Keratinocyte (primary cell): ENCODE measurements at regions not wholly inside any gene's neighbourhood (a gene's known extent, or its start where the extent isn't known, plus 50 kb on each side); places are given as distances from the start of the nearest gene placed in this dataset.

ENCODE experiments used
- DNase-seq: peaks from one replicate; pipeline ENCODE4 v3.0.0-alpha.2; 2011; ENCODE audit warnings: low read depth, missing footprints, low spot score
- FAIRE-seq: peaks from 2 replicates; lab custom pipeline; 2011; peaks lifted over from hg19 to GRCh38; lab: Jason Lieb, UNC
- H2AFZ ChIP-seq: 2 replicates; pipeline ENCODE4 v1.6.0; 2012; ENCODE audit warnings: low read length, control low read depth, inconsistent platforms; ENCODE audit not compliant: control insufficient read depth
- H3K27ac ChIP-seq: 2 replicates; pipeline ENCODE4 v1.5.1; 2011; ENCODE audit warnings: low read length; ENCODE audit not compliant: control insufficient read depth, insufficient read depth
- H3K27me3 ChIP-seq: 3 replicates; pipeline ENCODE4 v1.6.0; 2011; ENCODE audit warnings: low read length; ENCODE audit not compliant: control insufficient read depth, insufficient read depth; ENCODE audit errors: extremely low read depth
- H3K36me3 ChIP-seq, 2 experiments: 2 replicates in 1 of 2; 3 replicates in 1 of 2; pipeline ENCODE4 v1.5.1; 2011; ENCODE audit warnings: low read length in 2 of 2, mild to moderate bottlenecking in 1 of 2; ENCODE audit not compliant: control insufficient read depth in 2 of 2, insufficient read depth in 2 of 2; ENCODE audit errors: extremely low read depth in 1 of 2
- H3K4me1 ChIP-seq: 3 replicates; pipeline ENCODE4 v1.5.1; 2011; ENCODE audit warnings: low read length; ENCODE audit not compliant: control insufficient read depth, insufficient read depth; ENCODE audit errors: extremely low read depth
- H3K4me2 ChIP-seq: 3 replicates; pipeline ENCODE4 v1.6.0; 2011; ENCODE audit warnings: low read depth, low read length; ENCODE audit not compliant: control insufficient read depth, insufficient read depth; ENCODE audit errors: extremely low read depth
- H3K4me3 ChIP-seq, 3 experiments: fragments of 200-600 bp in 1 of 3; sonication (generic) in 1 of 3; 2 replicates in 2 of 3; 3 replicates in 1 of 3; pipeline ENCODE4 v1.5.1; 2011 to 2016; ENCODE audit warnings: low read length in 3 of 3, mild to moderate bottlenecking in 3 of 3, control low read depth in 2 of 3, inconsistent platforms in 1 of 3, low read depth in 1 of 3, mixed read lengths in 1 of 3, mixed run types in 1 of 3, moderate library complexity in 1 of 3; ENCODE audit not compliant: control insufficient read depth in 2 of 3, insufficient read depth in 2 of 3; ENCODE audit errors: extremely low read depth in 1 of 3
- H3K79me2 ChIP-seq: 2 replicates; pipeline ENCODE4 v1.6.0; 2012; ENCODE audit warnings: low read length; ENCODE audit not compliant: control insufficient read depth, insufficient read depth
- H3K9ac ChIP-seq: 3 replicates; pipeline ENCODE4 v1.6.0; 2011; ENCODE audit warnings: low read length; ENCODE audit not compliant: control insufficient read depth, insufficient read depth; ENCODE audit errors: extremely low read depth
- H3K9me1 ChIP-seq: 3 replicates; pipeline ENCODE4 v1.6.0; 2011; ENCODE audit warnings: low read length; ENCODE audit not compliant: control insufficient read depth, insufficient read depth; ENCODE audit errors: extremely low read depth
- H3K9me3 ChIP-seq: 2 replicates; pipeline ENCODE4 v1.5.1; 2012; ENCODE audit warnings: low read depth, low read length; ENCODE audit not compliant: control insufficient read depth
- H4K20me1 ChIP-seq: 3 replicates; pipeline ENCODE4 v1.6.0; 2011; ENCODE audit warnings: low read length; ENCODE audit not compliant: control insufficient read depth, insufficient read depth; ENCODE audit errors: extremely low read depth
- EZH2 ChIP-seq: IDR thresholded peaks from one replicate; pipeline ENCODE4 v1.6.1; 2012; ENCODE audit warnings: inconsistent platforms, mild to moderate bottlenecking, low read length, moderate library complexity
- dilution Hi-C: fragments of 300-500 bp; cut with MboI; formaldehyde crosslinking; loops from one replicate; pipeline ENCODE4 v1.7.0; 2020; ENCODE audit warnings: low sequenced_read_pairs; ENCODE audit not compliant: extremely low pct_ligation_motif_present
- TF ChIP-seq, protein P1 (sequence below), 3 experiments: IDR thresholded peaks in 1 of 3; conservative IDR thresholded peaks in 1 of 3; optimal IDR thresholded peaks in 1 of 3; 2 replicates in 2 of 3; 3 replicates in 1 of 3; pipeline versions ENCODE3 to v1.5.1; 2011; ENCODE audit warnings: low read length in 3 of 3, mild to moderate bottlenecking in 3 of 3, moderate library complexity in 2 of 3, control low read depth in 1 of 3, inconsistent platforms in 1 of 3; ENCODE audit not compliant: insufficient read depth in 2 of 3; ENCODE audit errors: extremely low read depth in 1 of 3

DNA sequence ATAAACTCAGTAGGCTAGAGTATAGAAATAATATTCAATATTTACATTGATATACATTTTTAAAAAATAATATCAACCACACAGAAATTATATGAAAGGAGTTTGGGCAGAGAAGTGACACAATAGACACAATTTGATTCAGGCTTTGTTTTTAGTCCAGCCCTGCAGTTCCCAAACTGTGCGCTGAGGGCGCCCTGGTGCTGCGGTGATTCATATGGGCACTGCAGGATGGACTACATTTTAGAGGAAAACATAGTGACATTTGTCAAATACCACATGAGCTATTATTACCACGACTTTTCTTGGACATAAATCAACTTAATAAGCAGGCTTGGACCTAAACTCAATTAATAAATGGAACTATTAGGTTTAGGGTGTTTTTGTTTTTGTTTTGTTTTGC lies 364.3 kb upstream of the ID4 start:
- H2AFZ ChIP-seq: no peak overlapping the region
- H3K4me2 ChIP-seq: no peak overlapping the region
- H3K4me1 ChIP-seq: peaks cover 6% of the 10 kb centered on the region
- no peak overlapping the region for H3K9ac ChIP-seq
- no peak overlapping the region for H3K4me3 ChIP-seq
- H3K9me3 ChIP-seq: no peaks in the 10 kb centered on the region
- H4K20me1 ChIP-seq: no peaks in the 10 kb centered on the region
- DNase-seq (no peak), FAIRE-seq (no peak)
- H3K36me3 ChIP-seq: no peaks in the 10 kb centered on the region
- H3K27ac ChIP-seq: no peak overlapping the region
- no peaks in the 10 kb centered on the region for H3K27me3 ChIP-seq
- no peaks in the 10 kb centered on the region for H3K79me2 ChIP-seq
- H3K9me1 ChIP-seq: no peaks in the 10 kb centered on the region
- TF ChIP-seq, protein P1, sequence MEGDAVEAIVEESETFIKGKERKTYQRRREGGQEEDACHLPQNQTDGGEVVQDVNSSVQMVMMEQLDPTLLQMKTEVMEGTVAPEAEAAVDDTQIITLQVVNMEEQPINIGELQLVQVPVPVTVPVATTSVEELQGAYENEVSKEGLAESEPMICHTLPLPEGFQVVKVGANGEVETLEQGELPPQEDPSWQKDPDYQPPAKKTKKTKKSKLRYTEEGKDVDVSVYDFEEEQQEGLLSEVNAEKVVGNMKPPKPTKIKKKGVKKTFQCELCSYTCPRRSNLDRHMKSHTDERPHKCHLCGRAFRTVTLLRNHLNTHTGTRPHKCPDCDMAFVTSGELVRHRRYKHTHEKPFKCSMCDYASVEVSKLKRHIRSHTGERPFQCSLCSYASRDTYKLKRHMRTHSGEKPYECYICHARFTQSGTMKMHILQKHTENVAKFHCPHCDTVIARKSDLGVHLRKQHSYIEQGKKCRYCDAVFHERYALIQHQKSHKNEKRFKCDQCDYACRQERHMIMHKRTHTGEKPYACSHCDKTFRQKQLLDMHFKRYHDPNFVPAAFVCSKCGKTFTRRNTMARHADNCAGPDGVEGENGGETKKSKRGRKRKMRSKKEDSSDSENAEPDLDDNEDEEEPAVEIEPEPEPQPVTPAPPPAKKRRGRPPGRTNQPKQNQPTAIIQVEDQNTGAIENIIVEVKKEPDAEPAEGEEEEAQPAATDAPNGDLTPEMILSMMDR (optimal IDR thresholded peaks at IDR 0.05 in 1 of 3, IDR thresholded peaks at IDR 0.05 in 1 of 3, conservative IDR thresholded peaks at IDR 0.05 in 1 of 3; ENCODE audit: extremely low read depth in 1 of 3, insufficient read depth in 2 of 3, low read length in 3 of 3): peak; percentile 54 to 62 (median 61)
- no peak for TF ChIP-seq EZH2
- dilution Hi-C loops: no loop called here

DNA sequence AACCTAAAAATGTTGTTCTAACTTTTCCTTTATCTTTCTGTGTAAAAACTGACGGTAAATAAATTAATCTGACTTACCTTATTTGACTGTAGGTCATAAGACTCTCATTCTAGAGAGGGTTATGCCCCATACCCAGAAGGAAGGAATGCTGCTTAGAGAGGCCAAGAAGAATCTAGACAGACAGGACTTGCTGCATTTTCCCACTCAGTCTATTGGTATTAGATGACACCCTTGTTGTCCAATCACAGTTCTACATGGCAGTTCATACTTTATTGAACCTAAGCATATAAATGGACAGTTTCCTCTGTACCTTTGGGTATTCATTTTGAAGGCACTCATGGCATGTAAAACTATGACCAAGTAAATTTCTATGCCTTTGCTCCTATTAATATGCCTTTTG lies 359.6 kb upstream of the ID4 start:
- no peak overlapping the region for H3K4me2 ChIP-seq

More for the DNA sequence above, 359.6 kb upstream of the ID4 start:
- dilution Hi-C loops: no loop called here
- Histone ChIP-seq H3K9me1 (no peaks in the 10 kb centered on the region), H3K4me3 (no peak overlapping the region), H3K9me3 (no peaks in the 10 kb centered on the region), H3K79me2 (no peaks in the 10 kb centered on the region), H3K9ac (no peak overlapping the region), H3K36me3 (no peaks in the 10 kb centered on the region), H3K27ac (no peak overlapping the region), H3K4me1 (peaks cover 6% of the 10 kb centered on the region), H2AFZ (no peak overlapping the region), H4K20me1 (no peaks in the 10 kb centered on the region), H3K27me3 (no peaks in the 10 kb centered on the region)
- no peak for FAIRE-seq
- TF ChIP-seq, protein P1 (optimal IDR thresholded peaks at IDR 0.05 in 1 of 3, IDR thresholded peaks at IDR 0.05 in 1 of 3, conservative IDR thresholded peaks at IDR 0.05 in 1 of 3; ENCODE audit: extremely low read depth in 1 of 3, insufficient read depth in 2 of 3, low read length in 3 of 3): no peak
- TF ChIP-seq EZH2: no peak
- DNase-seq: no peak
